WI38 (cell line): ENCODE measurements at regions not wholly inside any gene's neighbourhood (a gene's known extent, or its start where the extent isn't known, plus 50 kb on each side); places are given as distances from the start of the nearest gene placed in this dataset.

Experiments used
- H3K4me3 ChIP-seq: 2 replicates; pipeline ENCODE4 v1.5.1; 2011; ENCODE audit warnings: low read depth, mild to moderate bottlenecking, control low read depth, low read length
- CTCF ChIP-seq: IDR thresholded peaks from 2 replicates; pipeline ENCODE4 v1.5.1; 2012; ENCODE audit warnings: low read depth, mild to moderate bottlenecking, control low read depth, low read length

GRCh38 chr2:105625632-105626031 is 119.1 kb upstream of the NCK2 start:
- H3K4me3 ChIP-seq, result no peak overlapping the region
- TF ChIP-seq CTCF, result no peak

- TF ChIP-seq CTCF, result no peak
- H3K4me3 ChIP-seq, result no peak overlapping the region
Observed at GRCh38 chr2:105621038-105621437, 123.7 kb upstream of the NCK2 start.

- TF ChIP-seq CTCF, result no peak
- H3K4me3 ChIP-seq, result no peak overlapping the region
Observed at GRCh38 chr2:105618351-105618659, 126.4 kb upstream of the NCK2 start.

- no peak for TF ChIP-seq CTCF
- no peak overlapping the region for H3K4me3 ChIP-seq
Observed at GRCh38 chr2:105617631-105618350, 126.9 kb upstream of the NCK2 start.

DNA sequence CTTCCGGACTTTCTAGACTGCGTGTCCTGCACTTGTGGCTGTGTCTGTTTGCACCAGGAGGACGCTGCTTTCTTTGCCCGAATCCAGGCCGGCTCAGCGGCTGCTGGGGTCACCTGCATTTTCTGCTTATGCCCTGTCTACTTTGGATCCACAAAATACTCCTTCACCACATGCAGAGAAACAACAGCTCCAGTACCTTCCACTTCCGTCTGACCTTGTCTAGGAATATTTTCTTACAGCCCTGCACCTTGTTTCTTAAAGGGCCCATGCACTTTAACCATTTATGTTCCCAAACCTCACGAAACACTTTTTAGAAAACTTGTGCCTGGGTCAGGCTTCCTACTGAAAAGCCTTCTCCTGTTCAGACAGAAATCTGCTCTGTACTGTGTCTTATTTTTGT is 129.4 kb upstream of the NCK2 start:
- no peak for TF ChIP-seq CTCF
- H3K4me3 ChIP-seq, result no peak overlapping the region

- no peak for TF ChIP-seq CTCF
- H3K4me3 ChIP-seq, result no peak overlapping the region
Observed at GRCh38 chr2:105611811-105612424, 132.8 kb upstream of the NCK2 start.

DNA sequence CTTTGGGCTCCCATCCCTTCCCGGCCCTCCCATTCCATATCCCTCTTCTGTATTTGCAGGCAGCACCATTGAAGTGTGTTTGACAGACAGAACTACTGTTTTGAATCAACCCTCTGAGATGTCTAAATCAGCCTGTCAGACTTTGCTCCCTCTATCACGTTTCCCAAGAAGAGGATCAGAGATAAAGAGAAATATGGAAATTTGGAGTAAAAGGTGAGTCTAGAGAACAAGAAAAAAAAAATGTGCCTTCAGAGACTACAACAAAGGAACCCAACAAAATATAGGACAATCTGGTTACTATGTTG is 133.4 kb upstream of the NCK2 start:
- no peak overlapping the region for H3K4me3 ChIP-seq
- no peak for TF ChIP-seq CTCF
